ENCODE measurements at regions not wholly inside any gene's neighbourhood (a gene's known extent, or its start where the extent isn't known, plus 50 kb on each side); places are given as distances from the start of the nearest gene placed in this dataset.

- Histone ChIP-seq H3K79me2 (no peaks in the 10 kb centered on the region), H3K4me1 (ENCODE audit: insufficient read depth) (no peaks in the 10 kb centered on the region), H3K9me2 (replicated peaks; ENCODE audit: insufficient read depth) (no peaks in the 10 kb centered on the region), H3K9me3 (ENCODE audit: low read depth) (no peaks in the 10 kb centered on the region), H3K36me3 (replicated peaks; ENCODE audit: insufficient read depth, low read depth) (no peaks in the 10 kb centered on the region), H3K27me3 (no peaks in the 10 kb centered on the region), H3K4me2 (no peak overlapping the region), H4K20me1 (ENCODE audit: insufficient read depth, poor library complexity, severe bottlenecking) (no peaks in the 10 kb centered on the region), H2AFZ (no peak overlapping the region), H3K27ac (no peak overlapping the region), H3K4me3 (no peak overlapping the region)
- TF ChIP-seq EZH2 (IDR thresholded peaks at IDR 0.05; ENCODE audit: borderline replicate concordance) (no peak), EZH2phosphoT487 (IDR thresholded peaks at IDR 0.05; ENCODE audit: low read depth, severe bottlenecking, unreplicated experiment) (no peak)
- TF ChIP-seq, protein P1, sequence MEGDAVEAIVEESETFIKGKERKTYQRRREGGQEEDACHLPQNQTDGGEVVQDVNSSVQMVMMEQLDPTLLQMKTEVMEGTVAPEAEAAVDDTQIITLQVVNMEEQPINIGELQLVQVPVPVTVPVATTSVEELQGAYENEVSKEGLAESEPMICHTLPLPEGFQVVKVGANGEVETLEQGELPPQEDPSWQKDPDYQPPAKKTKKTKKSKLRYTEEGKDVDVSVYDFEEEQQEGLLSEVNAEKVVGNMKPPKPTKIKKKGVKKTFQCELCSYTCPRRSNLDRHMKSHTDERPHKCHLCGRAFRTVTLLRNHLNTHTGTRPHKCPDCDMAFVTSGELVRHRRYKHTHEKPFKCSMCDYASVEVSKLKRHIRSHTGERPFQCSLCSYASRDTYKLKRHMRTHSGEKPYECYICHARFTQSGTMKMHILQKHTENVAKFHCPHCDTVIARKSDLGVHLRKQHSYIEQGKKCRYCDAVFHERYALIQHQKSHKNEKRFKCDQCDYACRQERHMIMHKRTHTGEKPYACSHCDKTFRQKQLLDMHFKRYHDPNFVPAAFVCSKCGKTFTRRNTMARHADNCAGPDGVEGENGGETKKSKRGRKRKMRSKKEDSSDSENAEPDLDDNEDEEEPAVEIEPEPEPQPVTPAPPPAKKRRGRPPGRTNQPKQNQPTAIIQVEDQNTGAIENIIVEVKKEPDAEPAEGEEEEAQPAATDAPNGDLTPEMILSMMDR (IDR thresholded peaks at IDR 0.05; ENCODE audit: poor library complexity): no peak
- WGBS (ENCODE audit: low lambda C conversion rate, missing lambda C conversion rate): 55% methylated on average over 4 of the region's 4 CpGs
- no peak for DNase-seq (ENCODE audit: low spot score)
Observed at GRCh38 chr7:26567266-26567665, 275.6 kb downstream of the SNX10 start.

DNA sequence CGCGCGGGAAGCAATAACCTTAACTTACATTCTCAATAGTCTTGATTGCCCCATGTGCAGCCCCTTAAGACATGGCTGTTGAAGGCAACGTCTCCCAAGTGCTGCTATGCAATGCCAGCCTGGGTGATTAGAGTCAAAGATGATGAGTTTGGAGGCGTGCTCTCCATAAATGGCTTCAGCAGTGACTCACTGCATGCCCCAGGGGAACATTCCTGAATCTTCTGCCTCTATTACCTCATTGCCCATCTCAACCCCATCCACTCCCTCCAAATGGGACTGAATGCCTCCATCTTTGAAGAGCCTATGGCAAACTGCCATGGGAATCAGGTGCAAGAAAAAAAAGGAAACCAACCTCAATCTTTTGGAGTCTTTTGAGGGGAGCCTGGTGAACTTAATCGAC, 282.8 kb downstream of the SNX10 start:
- Histone ChIP-seq H3K9me3 (ENCODE audit: low read depth) (no peaks in the 10 kb centered on the region), H2AFZ (no peak overlapping the region), H3K4me3 (no peak overlapping the region), H3K27me3 (peaks cover 7% of the 10 kb centered on the region), H3K36me3 (replicated peaks; ENCODE audit: insufficient read depth, low read depth) (no peaks in the 10 kb centered on the region), H4K20me1 (ENCODE audit: insufficient read depth, poor library complexity, severe bottlenecking) (no peaks in the 10 kb centered on the region), H3K79me2 (no peaks in the 10 kb centered on the region), H3K27ac (no peak overlapping the region), H3K4me2 (no peak overlapping the region), H3K9me2 (replicated peaks; ENCODE audit: insufficient read depth) (no peaks in the 10 kb centered on the region), H3K4me1 (ENCODE audit: insufficient read depth) (no peaks in the 10 kb centered on the region)
- TF ChIP-seq, protein P1 (IDR thresholded peaks at IDR 0.05; ENCODE audit: poor library complexity): no peak
- TF ChIP-seq EZH2 (IDR thresholded peaks at IDR 0.05; ENCODE audit: borderline replicate concordance): no peak
- no peak for TF ChIP-seq EZH2phosphoT487 (IDR thresholded peaks at IDR 0.05; ENCODE audit: low read depth, severe bottlenecking, unreplicated experiment)
- WGBS (ENCODE audit: low lambda C conversion rate, missing lambda C conversion rate): 87% methylated on average over 6 of the region's 6 CpGs
- DNase-seq (ENCODE audit: low spot score): no peak

- no peak for TF ChIP-seq EZH2phosphoT487 (IDR thresholded peaks at IDR 0.05; ENCODE audit: low read depth, severe bottlenecking, unreplicated experiment)
- TF ChIP-seq EZH2 (IDR thresholded peaks at IDR 0.05; ENCODE audit: borderline replicate concordance): no peak
- TF ChIP-seq, protein P1 (IDR thresholded peaks at IDR 0.05; ENCODE audit: poor library complexity): no peak
- no peak overlapping the region for H3K4me3 ChIP-seq
Observed at GRCh38 chr7:26580064-26580591, 284.3 kb downstream of the SKAP2 start.

DNA sequence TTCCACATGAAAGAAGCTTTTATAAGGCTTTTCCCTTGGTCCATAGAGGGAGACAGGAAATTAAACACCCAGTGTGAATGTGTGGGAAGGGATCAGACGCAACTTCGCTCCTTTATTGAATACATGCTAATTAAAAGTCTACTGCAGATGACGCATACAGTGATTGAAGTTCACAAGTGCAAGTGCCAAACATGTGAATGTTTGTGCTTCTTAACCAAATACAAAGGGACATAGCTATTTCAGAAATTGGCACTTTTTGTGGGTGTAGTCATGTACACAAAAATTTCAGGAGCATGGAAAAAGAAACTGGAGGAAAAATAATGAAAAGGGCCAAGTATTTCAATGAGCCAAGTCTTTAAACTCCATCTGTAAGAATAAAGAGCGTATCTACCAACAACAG, 283.7 kb downstream of the SKAP2 start:
- Histone ChIP-seq H3K79me2 (no peaks in the 10 kb centered on the region), H3K36me3 (replicated peaks; ENCODE audit: insufficient read depth, low read depth) (no peaks in the 10 kb centered on the region), H3K4me2 (no peak overlapping the region), H3K4me1 (ENCODE audit: insufficient read depth) (no peaks in the 10 kb centered on the region), H4K20me1 (ENCODE audit: insufficient read depth, poor library complexity, severe bottlenecking) (no peaks in the 10 kb centered on the region), H2AFZ (no peak overlapping the region), H3K9me3 (ENCODE audit: low read depth) (no peaks in the 10 kb centered on the region), H3K4me3 (no peak overlapping the region), H3K9me2 (replicated peaks; ENCODE audit: insufficient read depth) (no peaks in the 10 kb centered on the region), H3K27me3 (no peaks in the 10 kb centered on the region), H3K27ac (no peak overlapping the region)
- WGBS (ENCODE audit: low lambda C conversion rate, missing lambda C conversion rate): 91% methylated on average over 4 of the region's 4 CpGs
- no peak for DNase-seq (ENCODE audit: low spot score)
- no peak for TF ChIP-seq EZH2 (IDR thresholded peaks at IDR 0.05; ENCODE audit: borderline replicate concordance)

More at GRCh38 chr7:26580064-26580591, 284.3 kb downstream of the SKAP2 start:
- Histone ChIP-seq H2AFZ (no peak overlapping the region), H3K36me3 (replicated peaks; ENCODE audit: insufficient read depth, low read depth) (no peaks in the 10 kb centered on the region), H3K27ac (no peak overlapping the region), H3K79me2 (no peaks in the 10 kb centered on the region), H4K20me1 (ENCODE audit: insufficient read depth, poor library complexity, severe bottlenecking) (no peaks in the 10 kb centered on the region), H3K9me3 (ENCODE audit: low read depth) (no peaks in the 10 kb centered on the region), H3K4me2 (no peak overlapping the region), H3K4me1 (ENCODE audit: insufficient read depth) (no peaks in the 10 kb centered on the region), H3K9me2 (replicated peaks; ENCODE audit: insufficient read depth) (no peaks in the 10 kb centered on the region), H3K27me3 (no peaks in the 10 kb centered on the region)
- no peak for DNase-seq (ENCODE audit: low spot score)
- 94% methylated on average over 4 of the region's 4 CpGs for WGBS (ENCODE audit: low lambda C conversion rate, missing lambda C conversion rate)

Data from hepatocyte (in vitro differentiated cells).